ENCODE measurements at regions not wholly inside any gene's neighbourhood (a gene's known extent, or its start where the extent isn't known, plus 50 kb on each side); places are given as distances from the start of the nearest gene placed in this dataset.

DNA sequence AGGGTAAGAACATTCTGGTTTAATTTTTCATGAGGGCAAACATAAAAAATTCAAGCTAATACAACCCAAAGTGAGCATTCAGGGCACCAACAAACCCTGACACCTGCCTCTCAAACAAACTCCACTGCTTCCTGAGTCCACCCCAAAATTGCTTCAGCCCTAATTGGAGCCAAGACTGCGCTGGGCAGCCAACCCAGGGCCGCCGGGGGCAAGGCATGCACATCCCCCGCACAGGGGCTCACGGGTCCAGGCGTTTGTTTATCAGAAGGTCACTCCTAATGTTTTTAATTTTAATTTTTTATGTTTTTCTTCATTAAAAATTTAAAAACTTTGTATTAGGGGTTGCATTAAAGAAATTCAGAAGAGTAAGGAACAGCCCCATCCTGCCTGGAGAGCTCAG lies 459.1 kb upstream of the CDH4 start:
- no peak overlapping the region for H3K4me3 ChIP-seq (ENCODE audit: low read depth, low read length)
- TF ChIP-seq, protein P1, sequence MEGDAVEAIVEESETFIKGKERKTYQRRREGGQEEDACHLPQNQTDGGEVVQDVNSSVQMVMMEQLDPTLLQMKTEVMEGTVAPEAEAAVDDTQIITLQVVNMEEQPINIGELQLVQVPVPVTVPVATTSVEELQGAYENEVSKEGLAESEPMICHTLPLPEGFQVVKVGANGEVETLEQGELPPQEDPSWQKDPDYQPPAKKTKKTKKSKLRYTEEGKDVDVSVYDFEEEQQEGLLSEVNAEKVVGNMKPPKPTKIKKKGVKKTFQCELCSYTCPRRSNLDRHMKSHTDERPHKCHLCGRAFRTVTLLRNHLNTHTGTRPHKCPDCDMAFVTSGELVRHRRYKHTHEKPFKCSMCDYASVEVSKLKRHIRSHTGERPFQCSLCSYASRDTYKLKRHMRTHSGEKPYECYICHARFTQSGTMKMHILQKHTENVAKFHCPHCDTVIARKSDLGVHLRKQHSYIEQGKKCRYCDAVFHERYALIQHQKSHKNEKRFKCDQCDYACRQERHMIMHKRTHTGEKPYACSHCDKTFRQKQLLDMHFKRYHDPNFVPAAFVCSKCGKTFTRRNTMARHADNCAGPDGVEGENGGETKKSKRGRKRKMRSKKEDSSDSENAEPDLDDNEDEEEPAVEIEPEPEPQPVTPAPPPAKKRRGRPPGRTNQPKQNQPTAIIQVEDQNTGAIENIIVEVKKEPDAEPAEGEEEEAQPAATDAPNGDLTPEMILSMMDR (conservative IDR thresholded peaks at IDR 0.05; ENCODE audit: low read depth, low read length), result no peak
- DNase-seq (ENCODE audit: low read depth), result no peak

DNA sequence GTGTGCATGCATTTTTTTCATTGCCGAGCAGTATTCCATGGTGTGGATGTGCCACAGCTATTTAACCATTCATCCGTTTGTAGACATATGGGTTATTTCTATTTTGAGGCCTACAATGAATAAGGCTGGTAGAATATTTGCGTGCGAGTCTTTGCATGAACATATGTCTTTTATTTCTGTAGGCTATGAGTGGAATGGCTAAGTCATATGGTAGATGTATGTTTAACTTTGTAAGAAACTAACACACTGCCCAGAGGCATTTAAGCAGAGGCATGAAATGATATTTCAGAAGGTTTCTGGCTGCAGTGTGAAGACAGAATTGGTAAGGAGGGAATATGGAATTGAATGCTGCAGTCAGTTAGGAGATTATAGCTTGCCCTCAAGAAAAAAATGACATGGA lies 457.4 kb upstream of the CDH4 start:
- no peak for DNase-seq (ENCODE audit: low read depth)
- H3K4me3 ChIP-seq (ENCODE audit: low read depth, low read length), result no peak overlapping the region
- TF ChIP-seq, protein P1 (conservative IDR thresholded peaks at IDR 0.05; ENCODE audit: low read depth, low read length), result no peak

DNA sequence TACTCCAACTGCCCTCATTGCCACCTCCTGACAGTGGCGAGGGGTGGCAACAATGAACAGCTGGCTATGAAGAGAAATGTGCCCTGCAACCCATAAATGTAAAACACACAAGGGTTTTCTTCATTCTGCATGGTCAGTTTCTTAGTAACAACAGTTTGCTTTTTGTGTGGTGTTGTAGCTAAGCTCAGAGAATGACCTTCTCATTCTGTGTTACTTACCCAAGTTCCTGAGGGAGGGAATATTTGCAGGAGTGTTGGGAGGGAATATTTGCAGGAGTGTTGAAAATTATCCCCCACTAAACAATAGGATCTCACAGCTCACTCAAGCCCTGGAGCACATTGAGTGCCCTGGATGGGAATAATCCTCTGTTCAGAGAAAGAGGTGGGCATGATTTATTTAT lies 456.4 kb upstream of the CDH4 start:
- H3K4me3 ChIP-seq (ENCODE audit: low read depth, low read length), result no peak overlapping the region

DNA sequence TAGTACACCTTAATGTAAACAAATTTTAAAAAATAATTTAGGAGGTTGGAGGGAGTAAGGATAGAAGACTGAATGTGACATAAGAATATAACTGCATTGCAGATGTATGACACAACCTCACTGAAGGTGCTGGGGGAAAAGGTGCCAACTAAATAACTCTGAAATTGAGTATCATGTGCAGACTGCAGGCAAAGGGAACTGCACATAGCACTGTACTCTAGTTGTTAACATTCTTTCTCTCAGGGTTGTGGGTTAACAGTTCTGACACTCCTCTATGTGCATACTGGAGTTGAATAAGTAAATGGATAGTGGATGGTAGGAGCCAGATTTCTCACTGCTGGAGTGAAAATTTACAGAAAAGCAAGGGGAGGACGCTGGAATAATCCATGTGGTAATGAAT lies 451.9 kb upstream of the CDH4 start:
- TF ChIP-seq, protein P1 (conservative IDR thresholded peaks at IDR 0.05; ENCODE audit: low read depth, low read length), result no peak
- no peak for DNase-seq (ENCODE audit: low read depth)
- H3K4me3 ChIP-seq (ENCODE audit: low read depth, low read length), result no peak overlapping the region

More for the DNA sequence above, 456.4 kb upstream of the CDH4 start:
- TF ChIP-seq, protein P1 (conservative IDR thresholded peaks at IDR 0.05; ENCODE audit: low read depth, low read length), result no peak
- DNase-seq (ENCODE audit: low read depth), result no peak

- TF ChIP-seq, protein P1 (conservative IDR thresholded peaks at IDR 0.05; ENCODE audit: low read depth, low read length), result no peak
- no peak for DNase-seq (ENCODE audit: low read depth)
- H3K4me3 ChIP-seq (ENCODE audit: low read depth, low read length), result no peak overlapping the region
Measured at GRCh38 chr20:60802676-60803075, 449.4 kb upstream of the CDH4 start.

- H3K4me3 ChIP-seq (ENCODE audit: low read depth, low read length), result no peak overlapping the region
- no peak for DNase-seq (ENCODE audit: low read depth)
- TF ChIP-seq, protein P1 (conservative IDR thresholded peaks at IDR 0.05; ENCODE audit: low read depth, low read length), result no peak
Measured at GRCh38 chr20:60803335-60804055, 448.6 kb upstream of the CDH4 start.

Data from choroid plexus epithelial cell (primary cell).